HEK293T (cell line): ENCODE measurements at regions not wholly inside any gene's neighbourhood (a gene's known extent, or its start where the extent isn't known, plus 50 kb on each side); places are given as distances from the start of the nearest gene placed in this dataset.

Source experiments
- BHLHE40 ChIP-seq: fragments of 450-650 bp; IDR thresholded peaks from 2 replicates; pipeline ENCODE4 v1.6.1; 2016; ENCODE audit warnings: mild to moderate bottlenecking, moderate library complexity, borderline replicate concordance
- ELF4 ChIP-seq: fragments of 450-650 bp; IDR thresholded peaks from 2 replicates; pipeline ENCODE4 v1.6.1; 2017; ENCODE audit warnings: antibody characterized with exemption
- FOXK2 ChIP-seq: fragments of 450-650 bp; IDR thresholded peaks from 2 replicates; pipeline ENCODE4 v1.6.1; 2016; ENCODE audit warnings: mild to moderate bottlenecking
- FOXM1 ChIP-seq: fragments of 450-650 bp; IDR thresholded peaks from 2 replicates; pipeline ENCODE4 v1.6.1; 2017; ENCODE audit warnings: mild to moderate bottlenecking, borderline replicate concordance
- LEF1 ChIP-seq: fragments of 450-650 bp; IDR thresholded peaks from 2 replicates; pipeline ENCODE4 v1.6.1; 2017; ENCODE audit warnings: mild to moderate bottlenecking, borderline replicate concordance
- SP1 ChIP-seq: fragments of 450-650 bp; IDR thresholded peaks from 2 replicates; pipeline ENCODE4 v1.6.1; 2017
- TARDBP ChIP-seq: fragments of 450-650 bp; IDR thresholded peaks from 2 replicates; pipeline ENCODE4 v1.6.1; 2016
- ZNF384 ChIP-seq: fragments of 450-650 bp; IDR thresholded peaks from 2 replicates; pipeline ENCODE4 v1.6.1; 2016

DNA sequence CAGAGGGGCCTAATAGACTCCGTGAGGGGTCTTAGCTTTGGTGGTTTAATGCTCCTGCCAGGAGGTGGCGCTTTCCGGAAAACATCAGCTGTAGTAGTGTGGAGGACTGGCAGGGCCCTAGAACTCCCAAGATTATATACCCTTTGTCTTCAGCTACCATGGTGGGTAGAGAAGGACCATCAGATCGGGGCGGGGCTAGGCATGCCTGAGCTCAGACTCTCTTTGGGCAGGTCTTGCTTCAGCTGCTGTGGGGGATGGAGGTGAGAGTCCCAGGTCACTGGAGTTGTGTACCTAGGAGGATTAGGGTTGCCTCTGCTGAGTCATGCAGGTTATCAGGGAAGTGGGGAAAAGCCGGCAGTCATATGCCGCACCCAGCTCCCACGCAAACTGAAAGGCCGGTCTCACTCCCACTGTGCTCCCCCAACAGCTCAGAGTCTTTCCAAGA lies 63.0 kb upstream of the AGA start:
- TF ChIP-seq TARDBP (no peak), FOXK2 (no peak), SP1 (no peak), ELF4 (no peak), BHLHE40 (no peak), FOXM1 (no peak), LEF1 (no peak), ZNF384 (no peak)
